Fibroblast of villous mesenchyme (primary cell): ENCODE measurements at regions not wholly inside any gene's neighbourhood (a gene's known extent, or its start where the extent isn't known, plus 50 kb on each side); places are given as distances from the start of the nearest gene placed in this dataset.
"Not testable (repeated sequence)": the region's sequence is repeated elsewhere in the genome, so short reads cannot be mapped to it uniquely, and the experiment has no call there.

Source experiments
- DNase-seq: peaks from one replicate; pipeline ENCODE4 v3.0.0-alpha.2; 2010; ENCODE audit warnings: low read depth
- H3K4me3 ChIP-seq: 2 replicates; pipeline ENCODE4 v1.5.1; 2011; ENCODE audit warnings: low read depth, mild to moderate bottlenecking, low read length
- CTCF ChIP-seq: IDR thresholded peaks from 2 replicates; pipeline ENCODE4 v1.5.1; 2012; ENCODE audit warnings: low read depth, mild to moderate bottlenecking, low read length; ENCODE audit not compliant: insufficient read depth

GRCh38 chr11:101835506-101836063 is 79.2 kb upstream of the CEP126 start:
- DNase-seq = no peak
- TF ChIP-seq CTCF = no peak

GRCh38 chr11:101830475-101830874 is 84.3 kb upstream of the CEP126 start:
- not testable (repeated sequence) for DNase-seq, H3K4me3 ChIP-seq

More at GRCh38 chr11:101835506-101836063, 79.2 kb upstream of the CEP126 start:
- no peak overlapping the region for H3K4me3 ChIP-seq

- no peak for TF ChIP-seq CTCF
- DNase-seq = peak; percentile 87
- no peak overlapping the region for H3K4me3 ChIP-seq
These were observed 89.3 kb upstream of the CEP126 start for GRCh38 chr11:101825531-101825930.

GRCh38 chr11:101817581-101817980 is 97.2 kb upstream of the CEP126 start:
- DNase-seq = peak; percentile 52
- no peak overlapping the region for H3K4me3 ChIP-seq
- TF ChIP-seq CTCF = no peak

- no peak for TF ChIP-seq CTCF
- no peak for DNase-seq
- no peak overlapping the region for H3K4me3 ChIP-seq
These were observed 98.2 kb upstream of the CEP126 start for GRCh38 chr11:101816613-101817012.

- peak; percentile 13 for DNase-seq
- H3K4me3 ChIP-seq = no peak overlapping the region
- no peak for TF ChIP-seq CTCF
These were observed 102.3 kb upstream of the CEP126 start for GRCh38 chr11:101812546-101812945.

GRCh38 chr11:101810546-101810945 is 104.3 kb upstream of the CEP126 start:
- no peak for TF ChIP-seq CTCF
- peak; percentile 5 for DNase-seq

More at GRCh38 chr11:101810546-101810945, 104.3 kb upstream of the CEP126 start:
- no peak overlapping the region for H3K4me3 ChIP-seq
